ENCODE measurements at regions not wholly inside any gene's neighbourhood (a gene's known extent, or its start where the extent isn't known, plus 50 kb on each side); places are given as distances from the start of the nearest gene placed in this dataset.

DNA sequence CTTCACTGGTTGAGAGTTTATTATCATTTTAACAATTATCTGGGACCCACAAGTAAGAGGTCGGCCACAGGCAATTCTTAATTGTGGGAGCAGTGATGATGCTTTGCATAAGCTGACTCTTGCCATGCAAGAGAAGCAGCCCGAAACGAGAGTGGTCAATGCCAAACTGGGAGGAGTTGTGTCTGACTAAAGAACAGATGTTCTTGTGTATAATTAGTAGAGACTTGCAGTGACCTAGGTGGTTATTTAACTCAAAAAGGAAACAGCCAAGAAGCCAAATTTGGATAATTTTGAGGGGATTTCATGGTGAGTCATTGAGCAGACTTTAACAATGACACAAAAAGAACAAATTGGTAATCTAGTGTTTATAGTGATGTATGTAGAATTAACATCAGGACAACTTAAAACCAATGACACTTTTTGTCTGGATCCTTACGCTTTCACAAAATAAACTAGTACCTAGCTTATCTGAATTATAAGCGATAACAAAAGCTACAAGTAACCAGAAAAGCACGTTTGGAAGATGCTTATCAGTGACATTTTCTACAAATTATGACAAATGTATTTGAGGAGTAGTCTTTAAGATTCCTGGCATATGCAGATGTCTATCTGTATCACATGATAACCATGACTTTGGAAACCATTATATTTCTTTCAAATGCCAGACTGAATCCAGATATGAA lies 184.7 kb upstream of the DLGAP1 start:
- DNase-seq (ENCODE audit: low read depth), result no peak

DNA sequence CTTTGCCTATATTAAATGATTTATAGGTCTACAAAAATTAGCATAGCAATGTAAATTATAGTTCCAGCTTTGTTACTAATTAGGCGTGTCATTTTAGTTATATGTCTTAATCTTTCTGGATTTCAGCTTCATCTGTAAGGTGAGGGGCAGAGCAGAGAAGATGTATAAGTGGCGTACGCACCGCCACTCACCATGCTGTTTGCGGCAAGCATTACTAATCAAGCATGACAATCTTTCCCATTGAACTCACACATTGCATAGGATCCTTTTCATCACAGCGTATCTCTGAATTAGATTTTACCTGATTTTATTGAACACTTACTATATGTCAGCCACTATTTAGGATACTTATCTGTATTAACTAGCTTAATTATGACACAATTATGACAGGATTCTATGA lies 183.6 kb upstream of the DLGAP1 start:
- DNase-seq (ENCODE audit: low read depth), result no peak

- no peak for DNase-seq (ENCODE audit: low read depth)
Measured at GRCh38 chr18:4637876-4638275, 182.8 kb upstream of the DLGAP1 start.

GRCh38 chr18:4636967-4637366 lies 181.9 kb upstream of the DLGAP1 start:
- DNase-seq (ENCODE audit: low read depth), result no peak

DNA sequence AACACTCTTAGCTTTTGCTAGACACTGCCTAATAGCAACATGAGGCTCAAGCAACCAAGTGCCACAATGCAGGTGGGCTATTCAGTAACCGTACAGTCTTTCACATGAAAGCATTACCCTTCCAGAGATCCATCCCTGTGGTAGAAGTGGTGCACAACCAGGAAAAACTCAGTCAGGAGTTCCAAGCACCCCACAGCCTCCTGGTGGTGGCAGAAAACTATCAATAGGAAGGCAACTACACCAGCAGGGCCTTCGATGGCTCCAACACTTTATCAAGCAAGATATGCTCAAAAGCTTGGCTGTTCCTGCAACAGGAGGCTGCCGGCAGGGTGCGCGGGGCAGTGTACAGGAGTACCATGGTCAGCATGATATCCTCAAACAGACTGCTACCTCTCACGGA lies 176.1 kb upstream of the DLGAP1 start:
- no peak for DNase-seq (ENCODE audit: low read depth)

GRCh38 chr18:4605212-4605611 lies 150.1 kb upstream of the DLGAP1 start:
- no peak for DNase-seq (ENCODE audit: low read depth)

- no peak for DNase-seq (ENCODE audit: low read depth)
Measured at GRCh38 chr18:4603955-4604354, 148.8 kb upstream of the DLGAP1 start.

GRCh38 chr18:4599312-4599711 lies 144.2 kb upstream of the DLGAP1 start:
- no peak for DNase-seq (ENCODE audit: low read depth)

DNA sequence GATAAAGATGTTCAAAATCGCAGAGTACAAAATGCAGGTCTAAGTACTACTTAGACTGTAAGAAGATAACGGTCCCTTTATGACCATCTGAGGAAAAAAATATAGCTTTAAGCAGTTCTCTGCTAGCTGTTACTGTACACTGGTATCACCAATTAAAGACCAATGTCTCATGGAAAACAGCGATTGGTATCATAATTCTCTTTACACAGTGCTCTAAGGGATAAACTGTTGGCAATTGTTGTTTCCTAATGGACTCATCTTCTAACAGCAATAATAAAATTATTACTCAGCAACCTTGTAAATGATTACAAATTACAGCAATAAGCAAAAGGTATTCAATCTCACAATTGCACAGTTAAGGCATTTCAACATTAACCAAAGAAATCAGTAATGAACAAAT lies 142.2 kb upstream of the DLGAP1 start:
- DNase-seq (ENCODE audit: low read depth), result no peak

GRCh38 chr18:4593895-4594294 lies 138.8 kb upstream of the DLGAP1 start:
- no peak for DNase-seq (ENCODE audit: low read depth)

GRCh38 chr18:4593459-4593858 lies 138.4 kb upstream of the DLGAP1 start:
- DNase-seq (ENCODE audit: low read depth), result no peak

- no peak for DNase-seq (ENCODE audit: low read depth)
Measured at GRCh38 chr18:4589056-4589800, 134.1 kb upstream of the DLGAP1 start.

DNA sequence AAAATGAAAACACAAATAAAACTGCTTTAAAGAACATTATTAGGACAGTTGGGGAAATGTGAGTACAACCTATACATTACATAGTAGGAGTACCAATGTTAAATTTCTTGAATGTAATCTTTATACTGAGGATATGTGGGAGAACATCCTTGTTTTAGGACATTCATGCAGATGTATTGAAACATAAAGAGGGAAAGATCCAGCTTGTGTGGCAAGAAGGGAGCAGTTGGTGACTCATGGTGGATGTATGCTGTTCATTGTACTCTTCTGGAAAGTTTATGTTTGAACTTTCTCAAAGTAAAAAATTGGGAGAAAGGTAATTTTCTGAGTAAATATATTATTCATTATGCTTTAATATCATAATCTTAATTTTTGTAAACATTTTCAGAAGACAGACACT lies 132.1 kb upstream of the DLGAP1 start:
- DNase-seq (ENCODE audit: low read depth), result no peak

DNA sequence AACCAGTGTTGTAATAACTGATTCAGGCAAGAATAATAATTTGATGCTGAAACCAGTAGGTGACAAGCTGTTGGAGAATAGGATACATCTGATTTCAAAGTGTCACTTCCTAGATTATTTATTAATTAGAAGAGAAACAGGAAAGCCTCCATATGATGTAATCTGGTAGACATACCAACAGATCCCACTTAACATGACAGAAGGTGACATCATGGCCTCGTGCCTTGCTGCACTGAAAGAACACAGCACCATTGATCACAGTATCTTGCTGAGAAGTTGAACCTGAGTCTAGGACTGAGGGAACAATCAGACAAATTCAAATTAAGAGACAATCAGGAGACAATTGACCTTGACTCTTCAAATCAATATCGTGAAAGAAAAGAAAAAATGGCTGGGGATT lies 131.6 kb upstream of the DLGAP1 start:
- no peak for DNase-seq (ENCODE audit: low read depth)

DNA sequence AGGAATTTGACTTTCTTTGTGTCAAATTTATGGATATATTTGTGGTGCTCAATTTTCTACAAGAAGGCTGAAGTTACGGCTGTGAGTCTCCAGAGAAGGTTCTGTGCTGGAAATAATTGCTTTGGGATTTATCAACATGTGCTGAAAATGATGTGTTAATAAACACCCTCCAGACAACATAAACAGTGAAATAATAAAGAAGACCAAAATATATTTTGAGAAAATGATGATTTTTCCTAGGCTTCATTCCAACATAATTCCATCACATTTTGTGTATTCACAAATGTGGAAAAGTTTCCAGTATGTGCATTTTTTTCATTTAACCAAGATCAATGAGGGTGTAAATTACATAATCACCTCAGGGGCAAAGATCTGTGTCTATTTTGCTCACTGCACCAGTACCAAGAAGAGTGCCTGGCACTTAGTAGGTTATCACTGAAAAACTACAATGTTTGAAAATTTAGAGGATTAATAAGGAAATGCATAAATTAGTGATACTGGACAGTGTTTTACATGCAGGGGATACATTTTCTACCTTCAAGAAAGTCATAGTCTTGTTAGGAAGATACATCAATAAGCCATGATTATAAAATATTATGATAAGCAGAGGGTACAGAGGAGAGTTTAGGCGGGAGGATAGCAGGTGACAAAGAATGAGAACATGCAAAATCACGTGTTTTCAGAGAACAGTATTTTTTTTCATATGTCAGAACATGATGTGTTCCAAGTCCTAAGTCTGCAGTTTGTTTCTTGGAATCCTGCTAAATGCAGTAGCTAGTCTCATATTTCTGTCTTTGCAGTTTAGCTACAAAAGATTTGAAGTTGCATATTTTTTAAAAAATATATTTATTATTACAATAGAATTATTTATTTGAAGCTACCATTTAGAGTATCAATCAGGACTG lies 127.6 kb upstream of the DLGAP1 start:
- DNase-seq (ENCODE audit: low read depth), result no peak

DNA sequence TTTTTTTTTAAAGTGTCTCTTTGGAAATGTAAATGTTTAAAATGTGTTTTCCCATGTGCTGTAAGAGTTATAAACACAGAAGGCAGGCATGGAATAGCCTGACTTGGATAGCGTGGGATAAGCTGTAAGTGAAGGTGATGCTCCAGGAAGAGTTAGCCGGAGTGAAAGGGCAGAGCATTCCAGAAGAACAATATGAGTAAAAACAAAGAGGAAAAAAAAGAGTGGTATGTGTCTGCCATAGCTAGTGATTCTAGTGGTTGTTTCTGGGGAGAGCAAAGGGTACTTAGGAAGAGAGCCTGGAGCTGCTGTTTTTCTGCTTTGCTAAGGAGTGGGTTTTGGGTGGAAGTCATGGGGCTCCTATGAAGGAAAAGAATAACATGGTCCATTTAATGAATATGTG lies 126.9 kb upstream of the DLGAP1 start:
- DNase-seq (ENCODE audit: low read depth), result no peak

GRCh38 chr18:4578449-4578848 lies 123.3 kb upstream of the DLGAP1 start:
- no peak for DNase-seq (ENCODE audit: low read depth)

DNA sequence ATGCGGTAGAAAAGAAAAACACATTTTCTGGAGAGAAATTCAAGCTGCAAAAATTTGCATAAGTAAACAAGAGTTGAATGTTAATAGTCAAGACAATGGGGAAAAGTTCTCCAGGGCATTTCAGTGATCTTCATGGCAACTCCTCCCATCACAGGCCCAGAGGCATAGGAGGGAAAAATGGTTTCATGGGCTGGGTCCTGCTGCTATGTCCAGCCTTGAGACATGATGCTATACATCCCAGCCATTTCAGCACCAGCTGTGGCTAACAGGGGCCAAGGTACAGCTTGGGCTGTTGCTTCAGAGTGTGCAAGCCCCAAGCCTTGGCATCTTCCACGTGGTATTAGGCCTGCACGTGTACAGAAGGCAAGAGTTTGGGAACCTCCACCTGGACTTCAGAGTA lies 118.6 kb upstream of the DLGAP1 start:
- DNase-seq (ENCODE audit: low read depth), result no peak

DNA sequence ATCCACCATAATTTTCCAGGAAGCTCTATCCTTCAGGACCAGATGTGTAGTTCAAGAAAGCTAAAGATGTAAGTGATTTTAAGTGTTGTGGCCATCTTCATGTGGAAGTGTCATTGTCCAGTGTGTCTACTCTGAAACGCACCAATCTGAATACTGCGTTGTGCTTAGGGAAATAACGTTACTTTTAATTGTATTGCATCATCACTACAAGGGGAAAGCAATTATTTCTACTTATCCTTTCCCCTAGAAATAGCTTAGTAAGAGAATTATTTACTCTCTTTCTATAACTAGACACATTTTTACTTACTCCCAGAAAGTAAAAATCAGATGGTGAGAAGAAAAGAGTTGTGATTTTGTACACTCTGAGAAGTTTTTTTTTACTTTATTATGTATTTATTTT lies 102.4 kb upstream of the DLGAP1 start:
- no peak for DNase-seq (ENCODE audit: low read depth)

DNA sequence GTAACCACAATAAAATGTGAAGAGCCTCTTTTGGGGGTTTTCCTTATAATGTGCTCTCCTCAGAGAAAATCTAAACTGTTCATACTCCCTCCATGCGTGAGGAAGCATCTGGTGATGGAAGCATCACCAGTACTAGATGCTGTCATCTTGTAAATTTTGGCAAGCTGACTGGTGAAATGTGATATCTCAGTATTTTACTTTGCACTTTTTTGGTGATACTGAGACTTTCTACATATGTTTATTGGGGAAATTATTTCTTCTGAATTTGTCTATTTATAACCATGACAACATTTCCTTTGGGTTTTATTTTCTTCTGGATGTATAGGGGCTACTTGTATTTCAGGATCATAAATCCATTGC lies 95.9 kb upstream of the DLGAP1 start:
- no peak for DNase-seq (ENCODE audit: low read depth)

- no peak for DNase-seq (ENCODE audit: low read depth)
Measured at GRCh38 chr18:4549164-4549872, 94.2 kb upstream of the DLGAP1 start.

DNA sequence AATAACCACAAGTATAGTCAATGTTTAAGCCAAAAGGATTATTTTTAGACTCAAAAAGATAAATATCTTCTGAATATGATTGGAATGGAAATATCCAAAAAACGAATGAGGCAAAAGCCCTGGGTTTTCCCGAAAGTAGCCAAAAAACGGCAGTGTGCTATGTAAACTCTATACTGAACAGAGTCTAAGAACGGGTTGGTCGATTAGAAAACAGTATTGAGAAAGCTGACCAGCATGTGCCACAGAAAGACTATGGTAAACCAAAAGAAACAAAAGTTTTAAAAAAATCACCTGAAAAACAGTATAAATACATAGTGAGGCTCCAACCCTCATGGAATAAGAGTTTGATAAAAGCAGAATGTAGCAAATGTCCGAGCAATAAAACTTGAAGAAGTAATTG lies 92.0 kb upstream of the DLGAP1 start:
- DNase-seq (ENCODE audit: low read depth), result no peak
